ENCODE measurements at regions not wholly inside any gene's neighbourhood (a gene's known extent, or its start where the extent isn't known, plus 50 kb on each side); places are given as distances from the start of the nearest gene placed in this dataset.
"Not testable (repeated sequence)": the region's sequence is repeated elsewhere in the genome, so short reads cannot be mapped to it uniquely, and the experiment has no call there.

DNA sequence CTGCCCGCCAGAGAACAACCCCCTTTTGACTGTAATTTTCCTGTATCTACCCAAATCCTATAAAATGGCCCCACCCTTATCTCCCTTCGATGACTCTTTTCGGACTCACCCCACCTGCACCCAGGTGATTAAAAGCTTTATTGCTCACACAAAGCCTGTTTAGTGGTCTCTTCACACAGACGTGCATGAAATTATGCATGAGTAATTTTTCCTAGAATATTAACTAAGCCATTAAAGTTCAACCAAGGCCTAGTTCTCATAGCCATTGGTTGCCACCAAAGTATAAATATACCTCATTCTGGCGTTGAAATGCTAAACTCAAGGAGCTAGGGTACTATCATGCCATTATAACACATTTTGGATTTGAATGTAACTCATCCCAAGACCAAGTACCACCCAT is 243.9 kb downstream of the ZNF608 start:
- 94 to 96% methylated on average over 5 of the region's 5 CpGs for WGBS, 2 donors
- no peak overlapping the region for H3K27ac ChIP-seq
- no peaks in the 10 kb centered on the region for H3K4me1 ChIP-seq
- TF ChIP-seq, protein P1, sequence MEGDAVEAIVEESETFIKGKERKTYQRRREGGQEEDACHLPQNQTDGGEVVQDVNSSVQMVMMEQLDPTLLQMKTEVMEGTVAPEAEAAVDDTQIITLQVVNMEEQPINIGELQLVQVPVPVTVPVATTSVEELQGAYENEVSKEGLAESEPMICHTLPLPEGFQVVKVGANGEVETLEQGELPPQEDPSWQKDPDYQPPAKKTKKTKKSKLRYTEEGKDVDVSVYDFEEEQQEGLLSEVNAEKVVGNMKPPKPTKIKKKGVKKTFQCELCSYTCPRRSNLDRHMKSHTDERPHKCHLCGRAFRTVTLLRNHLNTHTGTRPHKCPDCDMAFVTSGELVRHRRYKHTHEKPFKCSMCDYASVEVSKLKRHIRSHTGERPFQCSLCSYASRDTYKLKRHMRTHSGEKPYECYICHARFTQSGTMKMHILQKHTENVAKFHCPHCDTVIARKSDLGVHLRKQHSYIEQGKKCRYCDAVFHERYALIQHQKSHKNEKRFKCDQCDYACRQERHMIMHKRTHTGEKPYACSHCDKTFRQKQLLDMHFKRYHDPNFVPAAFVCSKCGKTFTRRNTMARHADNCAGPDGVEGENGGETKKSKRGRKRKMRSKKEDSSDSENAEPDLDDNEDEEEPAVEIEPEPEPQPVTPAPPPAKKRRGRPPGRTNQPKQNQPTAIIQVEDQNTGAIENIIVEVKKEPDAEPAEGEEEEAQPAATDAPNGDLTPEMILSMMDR (IDR thresholded peaks at IDR 0.05): no peak
- TF ChIP-seq POLR2A (IDR thresholded peaks at IDR 0.05): no peak
- no peaks in the 10 kb centered on the region for H3K36me3 ChIP-seq
- no peaks in the 10 kb centered on the region for H3K27me3 ChIP-seq
- intact Hi-C loops (cut with DNase I): no loop called here
- no peak for DNase-seq
- no peaks in the 10 kb centered on the region for H3K9me3 ChIP-seq
- no peak overlapping the region for H3K4me3 ChIP-seq (replicated peaks in 1 of 3)

DNA sequence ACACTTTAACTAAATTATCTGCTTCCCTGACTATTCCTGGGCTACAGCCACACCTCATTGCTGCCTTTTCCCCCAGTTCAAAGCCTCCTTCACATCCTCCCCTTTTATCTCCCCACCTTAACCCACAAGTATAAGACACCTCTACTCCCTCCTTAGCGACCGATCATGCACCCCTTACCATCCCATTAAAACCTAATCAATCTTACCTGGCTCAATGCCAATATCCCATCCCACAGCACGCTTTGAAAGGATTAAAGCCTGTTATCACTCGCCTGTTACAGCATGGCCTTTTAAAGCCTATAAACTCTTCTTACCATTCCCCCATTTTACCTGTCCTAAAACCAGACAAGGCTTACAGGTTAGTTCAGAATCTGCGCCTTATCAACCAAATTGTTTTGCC is 246.6 kb downstream of the ZNF608 start:
- H3K27ac ChIP-seq; H3K27me3 ChIP-seq; intact Hi-C loops (cut with DNase I); H3K4me3 ChIP-seq (replicated peaks in 1 of 3); H3K9me3 ChIP-seq; H3K4me1 ChIP-seq; H3K36me3 ChIP-seq; DNase-seq: not testable (repeated sequence)
- WGBS, 2 donors: 91 to 98% methylated on average over 5 of the region's 5 CpGs

DNA sequence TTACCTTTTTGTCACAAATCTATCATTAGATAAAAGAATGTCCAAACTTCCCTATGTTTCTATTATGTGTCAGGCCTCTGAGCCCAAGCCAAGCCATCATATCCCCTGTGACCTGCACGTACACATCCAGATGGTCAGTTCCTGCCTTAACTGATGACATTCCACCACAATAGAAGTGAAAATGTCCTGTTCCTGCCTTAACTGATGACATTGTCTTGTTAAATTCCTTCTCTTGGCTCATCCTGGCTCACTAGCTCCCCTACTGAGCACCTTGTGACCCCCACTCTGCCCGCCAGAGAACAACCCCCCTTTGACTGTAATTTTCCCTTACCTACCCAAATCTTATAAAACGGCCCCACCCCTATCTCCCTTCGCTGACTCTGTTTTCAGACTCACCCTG is 249.5 kb downstream of the ZNF608 start:
- H3K27me3 ChIP-seq; H3K4me1 ChIP-seq; H3K9me3 ChIP-seq; H3K27ac ChIP-seq; DNase-seq; intact Hi-C loops (cut with DNase I); H3K4me3 ChIP-seq (replicated peaks in 1 of 3); H3K36me3 ChIP-seq: not testable (repeated sequence)
- 93% methylated on average over 4 of the region's 4 CpGs for WGBS, 2 donors

DNA sequence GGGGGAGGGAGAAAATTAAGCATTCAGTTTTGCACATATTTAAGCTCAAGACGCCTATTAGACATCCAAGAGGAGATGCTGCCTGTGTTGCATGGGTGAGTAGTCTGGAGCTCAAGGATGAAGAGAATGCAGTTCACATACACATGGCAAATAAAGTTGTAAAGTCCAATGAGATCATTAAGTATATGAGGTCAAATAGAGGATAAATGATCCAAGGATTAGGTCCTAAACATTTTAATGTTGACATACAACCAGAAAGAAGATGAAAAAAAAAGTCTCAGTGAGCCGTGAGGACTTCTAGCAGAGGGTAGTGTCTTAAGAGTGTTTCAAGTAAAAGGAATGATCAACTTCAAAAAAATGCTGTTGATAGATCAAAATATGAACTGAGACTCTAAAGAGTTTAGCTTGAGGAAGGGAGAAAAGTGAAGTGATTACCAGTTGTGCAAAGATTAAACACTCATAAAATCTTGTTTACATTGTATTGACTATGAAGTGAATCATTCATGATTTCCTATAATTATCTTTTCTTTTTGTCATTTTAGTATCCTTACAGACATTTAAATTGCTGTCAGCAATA is 251.8 kb downstream of the ZNF608 start:
- no peaks in the 10 kb centered on the region for H3K36me3 ChIP-seq
- TF ChIP-seq POLR2A (IDR thresholded peaks at IDR 0.05): no peak
- TF ChIP-seq, protein P1 (IDR thresholded peaks at IDR 0.05): no peak
- intact Hi-C loops (cut with DNase I): no loop called here
- WGBS, 2 donors: 88 to 91% methylated on average over 2 of the region's 2 CpGs
- no peaks in the 10 kb centered on the region for H3K4me1 ChIP-seq
- H3K27ac ChIP-seq: no peak overlapping the region
- no peaks in the 10 kb centered on the region for H3K27me3 ChIP-seq
- no peaks in the 10 kb centered on the region for H3K9me3 ChIP-seq
- no peak for DNase-seq
- H3K4me3 ChIP-seq (replicated peaks in 1 of 3): no peak overlapping the region

DNA sequence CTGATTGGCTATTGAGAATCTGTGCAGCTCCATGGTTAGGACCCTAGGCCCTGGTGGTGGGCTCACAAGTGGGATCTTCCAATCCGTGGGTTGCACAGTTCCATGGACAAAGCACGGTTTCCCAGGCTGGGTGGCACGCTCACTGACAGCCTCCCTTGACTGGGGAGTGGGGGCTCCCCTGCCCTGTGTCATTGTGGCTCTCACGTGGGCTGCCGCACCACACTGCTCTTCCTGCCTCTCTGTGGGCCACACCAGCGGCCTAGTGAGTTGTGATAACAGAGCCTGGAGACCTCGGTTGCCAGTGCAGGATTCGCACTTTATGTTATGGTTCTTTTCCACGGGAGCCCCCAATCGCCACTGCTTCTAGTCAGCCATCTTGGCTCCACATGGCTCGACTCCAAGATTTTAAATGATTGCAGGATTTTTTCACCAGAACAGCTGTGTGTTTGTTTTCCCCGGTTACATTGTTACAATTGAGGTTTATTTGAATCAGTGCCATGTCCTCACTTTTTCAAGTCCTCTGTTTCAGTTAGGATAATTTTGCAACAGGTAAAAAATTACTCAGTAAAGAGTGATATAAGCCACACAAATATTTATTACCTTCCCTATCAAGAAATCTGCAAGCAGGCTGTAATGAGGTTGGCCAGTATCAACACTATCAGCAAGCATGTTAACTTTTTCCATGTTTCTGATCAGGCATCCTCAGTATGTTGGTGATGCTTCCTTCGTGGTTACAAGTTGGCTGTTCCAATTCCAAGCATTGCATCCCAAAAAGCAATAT is 253.8 kb downstream of the ZNF608 start:
- Histone ChIP-seq H3K4me3 (replicated peaks in 1 of 3) (no peak overlapping the region), H3K27me3 (no peaks in the 10 kb centered on the region), H3K4me1 (no peaks in the 10 kb centered on the region), H3K27ac (no peak overlapping the region), H3K36me3 (no peaks in the 10 kb centered on the region), H3K9me3 (no peaks in the 10 kb centered on the region)
- no peak for DNase-seq
- TF ChIP-seq, protein P1 (IDR thresholded peaks at IDR 0.05): no peak
- TF ChIP-seq POLR2A (IDR thresholded peaks at IDR 0.05): no peak
- intact Hi-C loops (cut with DNase I): no loop called here
- WGBS, 2 donors: 89 to 92% methylated on average over 13 of the region's 13 CpGs

DNA sequence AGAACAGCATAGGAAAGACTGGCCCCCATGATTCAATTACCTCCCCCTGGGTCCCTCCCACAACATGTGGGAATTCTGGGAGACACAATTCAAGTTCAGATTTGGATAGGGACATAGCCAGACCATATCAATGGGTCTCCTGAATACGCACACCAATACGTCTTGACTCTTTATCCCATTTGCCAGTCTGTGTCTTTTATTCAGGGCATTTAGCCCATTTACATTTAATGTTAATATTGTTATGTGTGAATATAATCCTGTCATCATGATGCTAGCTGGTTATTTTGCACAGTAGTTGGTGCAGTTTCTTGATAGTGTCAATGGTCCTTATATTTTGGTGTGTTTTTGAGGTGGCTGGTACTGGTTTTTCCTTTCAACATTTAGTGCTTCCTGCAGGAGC is 256.1 kb downstream of the ZNF608 start:
- intact Hi-C loops (cut with DNase I); H3K9me3 ChIP-seq; DNase-seq; H3K4me1 ChIP-seq; H3K4me3 ChIP-seq (replicated peaks in 1 of 3); H3K36me3 ChIP-seq; H3K27me3 ChIP-seq; H3K27ac ChIP-seq: not testable (repeated sequence)
- WGBS, 2 donors: 95 to 96% methylated on average over 2 of the region's 2 CpGs

All from thyroid gland (tissue), 4 donors.